Memory B cell (primary cell): ENCODE measurements at regions not wholly inside any gene's neighbourhood (a gene's known extent, or its start where the extent isn't known, plus 50 kb on each side); places are given as distances from the start of the nearest gene placed in this dataset.
"Not testable (repeated sequence)": the region's sequence is repeated elsewhere in the genome, so short reads cannot be mapped to it uniquely, and the experiment has no call there.

Experiments used
- ATAC-seq: fragments of 150-1000 bp; cut with Tn5 transposase; 2 replicates; pipeline ENCODE4 v1.10.0; 2021; ENCODE audit warnings: low read depth, mild to moderate bottlenecking, moderate library complexity
- DNase-seq, 2 donors: peaks; one replicate each; pipeline ENCODE4 v3.0.0; 2022; ENCODE audit warnings: low spot score in 2 of 2
- H3K27ac Mint-ChIP-seq: one replicate; pipeline ENCODE4 v1.8.0; 2022; ENCODE audit warnings: mild to moderate bottlenecking, moderate library complexity, mixed read lengths
- H3K27me3 Mint-ChIP-seq: one replicate; pipeline ENCODE4 v1.8.0; 2022; ENCODE audit warnings: mixed read lengths
- H3K36me3 Mint-ChIP-seq: one replicate; pipeline ENCODE4 v1.8.0; 2022; ENCODE audit warnings: mild to moderate bottlenecking, mixed read lengths
- H3K4me1 Mint-ChIP-seq: one replicate; pipeline ENCODE4 v1.8.0; 2022; ENCODE audit warnings: mixed read lengths
- H3K4me3 Mint-ChIP-seq: one replicate; pipeline ENCODE4 v1.8.0; 2022; ENCODE audit warnings: mild to moderate bottlenecking, moderate library complexity, mixed read lengths
- H3K9me3 Mint-ChIP-seq: one replicate; pipeline ENCODE4 v1.8.0; 2022; ENCODE audit warnings: mixed read lengths

- ATAC-seq: no peak
- Mint-ChIP-seq H3K4me3 (no peak overlapping the region), H3K27me3 (peaks cover 13% of the 10 kb centered on the region)
These were observed 157.3 kb upstream of the ABI3BP start for GRCh38 chr3:101150504-101150903.

GRCh38 chr3:101149707-101150106, 156.5 kb upstream of the ABI3BP start:
- DNase-seq: no peak
- no peak overlapping the region for H3K4me3 Mint-ChIP-seq
- H3K9me3 Mint-ChIP-seq: peaks cover 1% of the 10 kb centered on the region
- no peaks in the 10 kb centered on the region for H3K4me1 Mint-ChIP-seq
- H3K27me3 Mint-ChIP-seq: peaks cover 11% of the 10 kb centered on the region
- H3K36me3 Mint-ChIP-seq: no peaks in the 10 kb centered on the region
- ATAC-seq: no peak
- H3K27ac Mint-ChIP-seq: no peak overlapping the region

More at GRCh38 chr3:101150504-101150903, 157.3 kb upstream of the ABI3BP start:
- no peak for DNase-seq
- Mint-ChIP-seq H3K27ac (no peak overlapping the region), H3K4me1 (no peaks in the 10 kb centered on the region), H3K36me3 (no peaks in the 10 kb centered on the region), H3K9me3 (peaks cover 1% of the 10 kb centered on the region)

GRCh38 chr3:101149251-101149650, 156.0 kb upstream of the ABI3BP start:
- no peak for ATAC-seq
- H3K9me3 Mint-ChIP-seq: peaks cover 1% of the 10 kb centered on the region
- no peaks in the 10 kb centered on the region for H3K4me1 Mint-ChIP-seq
- H3K27me3 Mint-ChIP-seq: peaks cover 11% of the 10 kb centered on the region
- H3K36me3 Mint-ChIP-seq: no peaks in the 10 kb centered on the region
- no peak overlapping the region for H3K27ac Mint-ChIP-seq
- H3K4me3 Mint-ChIP-seq: no peak overlapping the region
- DNase-seq: no peak

- H3K4me1 Mint-ChIP-seq: no peaks in the 10 kb centered on the region
- H3K27me3 Mint-ChIP-seq: peaks cover 6% of the 10 kb centered on the region
- peaks cover 1% of the 10 kb centered on the region for H3K9me3 Mint-ChIP-seq
- DNase-seq (no peak), ATAC-seq (no peak)
- H3K27ac Mint-ChIP-seq: no peak overlapping the region
- H3K4me3 Mint-ChIP-seq: no peak overlapping the region
- H3K36me3 Mint-ChIP-seq: no peaks in the 10 kb centered on the region
These were observed 154.8 kb upstream of the ABI3BP start for GRCh38 chr3:101148001-101148400.

GRCh38 chr3:101146946-101147345, 153.7 kb upstream of the ABI3BP start:
- ATAC-seq (no peak), DNase-seq (no peak)
- H3K4me1 Mint-ChIP-seq: no peaks in the 10 kb centered on the region
- H3K27ac Mint-ChIP-seq: no peak overlapping the region
- H3K4me3 Mint-ChIP-seq: no peak overlapping the region
- H3K27me3 Mint-ChIP-seq: peaks cover 6% of the 10 kb centered on the region
- H3K9me3 Mint-ChIP-seq: peaks cover 1% of the 10 kb centered on the region
- H3K36me3 Mint-ChIP-seq: no peaks in the 10 kb centered on the region

- Mint-ChIP-seq H3K36me3 (no peaks in the 10 kb centered on the region), H3K4me3 (no peak overlapping the region), H3K27me3 (peaks cover 6% of the 10 kb centered on the region), H3K9me3 (peaks cover 1% of the 10 kb centered on the region), H3K27ac (no peak overlapping the region), H3K4me1 (no peaks in the 10 kb centered on the region)
- ATAC-seq: no peak
- DNase-seq: no peak
These were observed 150.9 kb upstream of the ABI3BP start for GRCh38 chr3:101144105-101144504.

GRCh38 chr3:101143012-101143411, 149.8 kb upstream of the ABI3BP start:
- no peaks in the 10 kb centered on the region for H3K4me1 Mint-ChIP-seq
- no peak overlapping the region for H3K4me3 Mint-ChIP-seq
- DNase-seq: no peak
- H3K36me3 Mint-ChIP-seq: no peaks in the 10 kb centered on the region
- H3K27ac Mint-ChIP-seq: no peak overlapping the region
- ATAC-seq: no peak
- H3K9me3 Mint-ChIP-seq: peaks cover 1% of the 10 kb centered on the region
- peaks cover 6% of the 10 kb centered on the region for H3K27me3 Mint-ChIP-seq

- Mint-ChIP-seq H3K4me3 (no peak overlapping the region), H3K27ac (no peak overlapping the region), H3K27me3 (peaks cover 2% of the 10 kb centered on the region), H3K36me3 (no peaks in the 10 kb centered on the region), H3K4me1 (no peaks in the 10 kb centered on the region), H3K9me3 (no peaks in the 10 kb centered on the region)
- DNase-seq (no peak), ATAC-seq (no peak)
These were observed 148.9 kb upstream of the ABI3BP start for GRCh38 chr3:101142160-101142559.

- DNase-seq: no peak
- no peak overlapping the region for H3K4me3 Mint-ChIP-seq
These were observed 147.9 kb upstream of the ABI3BP start for GRCh38 chr3:101141135-101141534.

GRCh38 chr3:101138817-101139216, 145.6 kb upstream of the ABI3BP start:
- no peaks in the 10 kb centered on the region for H3K36me3 Mint-ChIP-seq
- H3K27ac Mint-ChIP-seq: no peak overlapping the region
- ATAC-seq: no peak

More at GRCh38 chr3:101141135-101141534, 147.9 kb upstream of the ABI3BP start:
- Mint-ChIP-seq H3K27me3 (peaks cover 3% of the 10 kb centered on the region), H3K4me1 (no peaks in the 10 kb centered on the region), H3K36me3 (no peaks in the 10 kb centered on the region), H3K9me3 (no peaks in the 10 kb centered on the region), H3K27ac (no peak overlapping the region)
- no peak for ATAC-seq

GRCh38 chr3:101134331-101134730, 141.1 kb upstream of the ABI3BP start:
- H3K27ac Mint-ChIP-seq: no peak overlapping the region
- peaks cover 3% of the 10 kb centered on the region for H3K27me3 Mint-ChIP-seq
- H3K4me1 Mint-ChIP-seq: peaks cover 7% of the 10 kb centered on the region
- H3K36me3 Mint-ChIP-seq: peaks cover 5% of the 10 kb centered on the region
- DNase-seq: no peak
- H3K9me3 Mint-ChIP-seq: peaks cover 10% of the 10 kb centered on the region
- ATAC-seq: no peak
- no peak overlapping the region for H3K4me3 Mint-ChIP-seq

More at GRCh38 chr3:101138817-101139216, 145.6 kb upstream of the ABI3BP start:
- H3K9me3 Mint-ChIP-seq: no peaks in the 10 kb centered on the region
- peaks cover 3% of the 10 kb centered on the region for H3K4me1 Mint-ChIP-seq
- no peak for DNase-seq
- H3K27me3 Mint-ChIP-seq: peaks cover 3% of the 10 kb centered on the region
- H3K4me3 Mint-ChIP-seq: no peak overlapping the region

- peaks cover 7% of the 10 kb centered on the region for H3K4me1 Mint-ChIP-seq
- H3K9me3 Mint-ChIP-seq: peaks cover 10% of the 10 kb centered on the region
- peaks cover 5% of the 10 kb centered on the region for H3K36me3 Mint-ChIP-seq
- ATAC-seq: peak; percentile 35
- peaks cover 3% of the 10 kb centered on the region for H3K27me3 Mint-ChIP-seq
- DNase-seq: no peak
- peak overlapping the region; percentile 26 for H3K27ac Mint-ChIP-seq
- peak overlapping the region; percentile 24 for H3K4me3 Mint-ChIP-seq
These were observed 140.4 kb upstream of the ABI3BP start for GRCh38 chr3:101133652-101134051.

- not testable (repeated sequence) for H3K27me3 Mint-ChIP-seq, DNase-seq, H3K9me3 Mint-ChIP-seq, H3K4me1 Mint-ChIP-seq, ATAC-seq, H3K36me3 Mint-ChIP-seq
- Mint-ChIP-seq H3K4me3 (peak overlapping the region; percentile 24), H3K27ac (peak overlapping the region; percentile 26)
These were observed 140.0 kb upstream of the ABI3BP start for GRCh38 chr3:101133197-101133596.

- DNase-seq: no peak
- Mint-ChIP-seq H3K27me3 (peaks cover 3% of the 10 kb centered on the region), H3K4me1 (peaks cover 7% of the 10 kb centered on the region), H3K9me3 (peaks cover 10% of the 10 kb centered on the region), H3K36me3 (peaks cover 5% of the 10 kb centered on the region), H3K27ac (no peak overlapping the region), H3K4me3 (no peak overlapping the region)
- no peak for ATAC-seq
These were observed 138.5 kb upstream of the ABI3BP start for GRCh38 chr3:101131767-101132166.

- DNase-seq (no peak), ATAC-seq (no peak)
- H3K27ac Mint-ChIP-seq: no peak overlapping the region
- H3K27me3 Mint-ChIP-seq: peaks cover 7% of the 10 kb centered on the region
- H3K4me1 Mint-ChIP-seq: peaks cover 4% of the 10 kb centered on the region
- H3K9me3 Mint-ChIP-seq: peaks cover 10% of the 10 kb centered on the region
- H3K4me3 Mint-ChIP-seq: no peak overlapping the region
- peaks cover 5% of the 10 kb centered on the region for H3K36me3 Mint-ChIP-seq
These were observed 135.6 kb upstream of the ABI3BP start for GRCh38 chr3:101128786-101129185.
